ENCODE measurements at regions not wholly inside any gene's neighbourhood (a gene's known extent, or its start where the extent isn't known, plus 50 kb on each side); places are given as distances from the start of the nearest gene placed in this dataset.

- ATAC-seq (no peak), DNase-seq (ENCODE audit: low spot score) (no peak)
- H3K9me2 ChIP-seq (ENCODE audit: insufficient read depth) = no peaks in the 10 kb centered on the region
- no peaks in the 10 kb centered on the region for H3F3A ChIP-seq (replicated peaks; ENCODE audit: low read depth)
- no peak overlapping the region for H3K4me3 Mint-ChIP-seq
- no peaks in the 10 kb centered on the region for H3K4me1 ChIP-seq (ENCODE audit: insufficient read depth)
- no peaks in the 10 kb centered on the region for H3K79me2 ChIP-seq (replicated peaks; ENCODE audit: insufficient read depth)
- H2AFZ ChIP-seq = no peak overlapping the region
- no peak overlapping the region for H3K27ac ChIP-seq (ENCODE audit: low read depth)
- peaks cover 10% of the 10 kb centered on the region for H3K36me3 Mint-ChIP-seq (ENCODE audit: low read depth)
- TF ChIP-seq, protein P1, sequence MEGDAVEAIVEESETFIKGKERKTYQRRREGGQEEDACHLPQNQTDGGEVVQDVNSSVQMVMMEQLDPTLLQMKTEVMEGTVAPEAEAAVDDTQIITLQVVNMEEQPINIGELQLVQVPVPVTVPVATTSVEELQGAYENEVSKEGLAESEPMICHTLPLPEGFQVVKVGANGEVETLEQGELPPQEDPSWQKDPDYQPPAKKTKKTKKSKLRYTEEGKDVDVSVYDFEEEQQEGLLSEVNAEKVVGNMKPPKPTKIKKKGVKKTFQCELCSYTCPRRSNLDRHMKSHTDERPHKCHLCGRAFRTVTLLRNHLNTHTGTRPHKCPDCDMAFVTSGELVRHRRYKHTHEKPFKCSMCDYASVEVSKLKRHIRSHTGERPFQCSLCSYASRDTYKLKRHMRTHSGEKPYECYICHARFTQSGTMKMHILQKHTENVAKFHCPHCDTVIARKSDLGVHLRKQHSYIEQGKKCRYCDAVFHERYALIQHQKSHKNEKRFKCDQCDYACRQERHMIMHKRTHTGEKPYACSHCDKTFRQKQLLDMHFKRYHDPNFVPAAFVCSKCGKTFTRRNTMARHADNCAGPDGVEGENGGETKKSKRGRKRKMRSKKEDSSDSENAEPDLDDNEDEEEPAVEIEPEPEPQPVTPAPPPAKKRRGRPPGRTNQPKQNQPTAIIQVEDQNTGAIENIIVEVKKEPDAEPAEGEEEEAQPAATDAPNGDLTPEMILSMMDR (conservative IDR thresholded peaks at IDR 0.05; ENCODE audit: low read depth in 2 of 2) = no peak
- TF ChIP-seq ZNF331 (CRISPR knock-in tag; IDR thresholded peaks at IDR 0.05; ENCODE audit: low read depth) = no peak
- TF ChIP-seq, protein P2, sequence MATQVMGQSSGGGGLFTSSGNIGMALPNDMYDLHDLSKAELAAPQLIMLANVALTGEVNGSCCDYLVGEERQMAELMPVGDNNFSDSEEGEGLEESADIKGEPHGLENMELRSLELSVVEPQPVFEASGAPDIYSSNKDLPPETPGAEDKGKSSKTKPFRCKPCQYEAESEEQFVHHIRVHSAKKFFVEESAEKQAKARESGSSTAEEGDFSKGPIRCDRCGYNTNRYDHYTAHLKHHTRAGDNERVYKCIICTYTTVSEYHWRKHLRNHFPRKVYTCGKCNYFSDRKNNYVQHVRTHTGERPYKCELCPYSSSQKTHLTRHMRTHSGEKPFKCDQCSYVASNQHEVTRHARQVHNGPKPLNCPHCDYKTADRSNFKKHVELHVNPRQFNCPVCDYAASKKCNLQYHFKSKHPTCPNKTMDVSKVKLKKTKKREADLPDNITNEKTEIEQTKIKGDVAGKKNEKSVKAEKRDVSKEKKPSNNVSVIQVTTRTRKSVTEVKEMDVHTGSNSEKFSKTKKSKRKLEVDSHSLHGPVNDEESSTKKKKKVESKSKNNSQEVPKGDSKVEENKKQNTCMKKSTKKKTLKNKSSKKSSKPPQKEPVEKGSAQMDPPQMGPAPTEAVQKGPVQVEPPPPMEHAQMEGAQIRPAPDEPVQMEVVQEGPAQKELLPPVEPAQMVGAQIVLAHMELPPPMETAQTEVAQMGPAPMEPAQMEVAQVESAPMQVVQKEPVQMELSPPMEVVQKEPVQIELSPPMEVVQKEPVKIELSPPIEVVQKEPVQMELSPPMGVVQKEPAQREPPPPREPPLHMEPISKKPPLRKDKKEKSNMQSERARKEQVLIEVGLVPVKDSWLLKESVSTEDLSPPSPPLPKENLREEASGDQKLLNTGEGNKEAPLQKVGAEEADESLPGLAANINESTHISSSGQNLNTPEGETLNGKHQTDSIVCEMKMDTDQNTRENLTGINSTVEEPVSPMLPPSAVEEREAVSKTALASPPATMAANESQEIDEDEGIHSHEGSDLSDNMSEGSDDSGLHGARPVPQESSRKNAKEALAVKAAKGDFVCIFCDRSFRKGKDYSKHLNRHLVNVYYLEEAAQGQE (IDR thresholded peaks at IDR 0.05; ENCODE audit: unreplicated experiment) = no peak
- TF ChIP-seq EZH2 (IDR thresholded peaks at IDR 0.05; ENCODE audit: low read depth, unreplicated experiment) = no peak
- TF ChIP-seq ETS1 (IDR thresholded peaks at IDR 0.05) = no peak
- TF ChIP-seq JUNB (IDR thresholded peaks at IDR 0.05; ENCODE audit: unreplicated experiment) = no peak
- TF ChIP-seq POLR2AphosphoS5 (IDR thresholded peaks at IDR 0.05; ENCODE audit: low read depth) = no peak
- TF ChIP-seq STAT1 (IDR thresholded peaks at IDR 0.05; ENCODE audit: unreplicated experiment) = no peak
- TF ChIP-seq NANOG (IDR thresholded peaks at IDR 0.05; ENCODE audit: borderline replicate concordance) = no peak
- TF ChIP-seq, protein P3, sequence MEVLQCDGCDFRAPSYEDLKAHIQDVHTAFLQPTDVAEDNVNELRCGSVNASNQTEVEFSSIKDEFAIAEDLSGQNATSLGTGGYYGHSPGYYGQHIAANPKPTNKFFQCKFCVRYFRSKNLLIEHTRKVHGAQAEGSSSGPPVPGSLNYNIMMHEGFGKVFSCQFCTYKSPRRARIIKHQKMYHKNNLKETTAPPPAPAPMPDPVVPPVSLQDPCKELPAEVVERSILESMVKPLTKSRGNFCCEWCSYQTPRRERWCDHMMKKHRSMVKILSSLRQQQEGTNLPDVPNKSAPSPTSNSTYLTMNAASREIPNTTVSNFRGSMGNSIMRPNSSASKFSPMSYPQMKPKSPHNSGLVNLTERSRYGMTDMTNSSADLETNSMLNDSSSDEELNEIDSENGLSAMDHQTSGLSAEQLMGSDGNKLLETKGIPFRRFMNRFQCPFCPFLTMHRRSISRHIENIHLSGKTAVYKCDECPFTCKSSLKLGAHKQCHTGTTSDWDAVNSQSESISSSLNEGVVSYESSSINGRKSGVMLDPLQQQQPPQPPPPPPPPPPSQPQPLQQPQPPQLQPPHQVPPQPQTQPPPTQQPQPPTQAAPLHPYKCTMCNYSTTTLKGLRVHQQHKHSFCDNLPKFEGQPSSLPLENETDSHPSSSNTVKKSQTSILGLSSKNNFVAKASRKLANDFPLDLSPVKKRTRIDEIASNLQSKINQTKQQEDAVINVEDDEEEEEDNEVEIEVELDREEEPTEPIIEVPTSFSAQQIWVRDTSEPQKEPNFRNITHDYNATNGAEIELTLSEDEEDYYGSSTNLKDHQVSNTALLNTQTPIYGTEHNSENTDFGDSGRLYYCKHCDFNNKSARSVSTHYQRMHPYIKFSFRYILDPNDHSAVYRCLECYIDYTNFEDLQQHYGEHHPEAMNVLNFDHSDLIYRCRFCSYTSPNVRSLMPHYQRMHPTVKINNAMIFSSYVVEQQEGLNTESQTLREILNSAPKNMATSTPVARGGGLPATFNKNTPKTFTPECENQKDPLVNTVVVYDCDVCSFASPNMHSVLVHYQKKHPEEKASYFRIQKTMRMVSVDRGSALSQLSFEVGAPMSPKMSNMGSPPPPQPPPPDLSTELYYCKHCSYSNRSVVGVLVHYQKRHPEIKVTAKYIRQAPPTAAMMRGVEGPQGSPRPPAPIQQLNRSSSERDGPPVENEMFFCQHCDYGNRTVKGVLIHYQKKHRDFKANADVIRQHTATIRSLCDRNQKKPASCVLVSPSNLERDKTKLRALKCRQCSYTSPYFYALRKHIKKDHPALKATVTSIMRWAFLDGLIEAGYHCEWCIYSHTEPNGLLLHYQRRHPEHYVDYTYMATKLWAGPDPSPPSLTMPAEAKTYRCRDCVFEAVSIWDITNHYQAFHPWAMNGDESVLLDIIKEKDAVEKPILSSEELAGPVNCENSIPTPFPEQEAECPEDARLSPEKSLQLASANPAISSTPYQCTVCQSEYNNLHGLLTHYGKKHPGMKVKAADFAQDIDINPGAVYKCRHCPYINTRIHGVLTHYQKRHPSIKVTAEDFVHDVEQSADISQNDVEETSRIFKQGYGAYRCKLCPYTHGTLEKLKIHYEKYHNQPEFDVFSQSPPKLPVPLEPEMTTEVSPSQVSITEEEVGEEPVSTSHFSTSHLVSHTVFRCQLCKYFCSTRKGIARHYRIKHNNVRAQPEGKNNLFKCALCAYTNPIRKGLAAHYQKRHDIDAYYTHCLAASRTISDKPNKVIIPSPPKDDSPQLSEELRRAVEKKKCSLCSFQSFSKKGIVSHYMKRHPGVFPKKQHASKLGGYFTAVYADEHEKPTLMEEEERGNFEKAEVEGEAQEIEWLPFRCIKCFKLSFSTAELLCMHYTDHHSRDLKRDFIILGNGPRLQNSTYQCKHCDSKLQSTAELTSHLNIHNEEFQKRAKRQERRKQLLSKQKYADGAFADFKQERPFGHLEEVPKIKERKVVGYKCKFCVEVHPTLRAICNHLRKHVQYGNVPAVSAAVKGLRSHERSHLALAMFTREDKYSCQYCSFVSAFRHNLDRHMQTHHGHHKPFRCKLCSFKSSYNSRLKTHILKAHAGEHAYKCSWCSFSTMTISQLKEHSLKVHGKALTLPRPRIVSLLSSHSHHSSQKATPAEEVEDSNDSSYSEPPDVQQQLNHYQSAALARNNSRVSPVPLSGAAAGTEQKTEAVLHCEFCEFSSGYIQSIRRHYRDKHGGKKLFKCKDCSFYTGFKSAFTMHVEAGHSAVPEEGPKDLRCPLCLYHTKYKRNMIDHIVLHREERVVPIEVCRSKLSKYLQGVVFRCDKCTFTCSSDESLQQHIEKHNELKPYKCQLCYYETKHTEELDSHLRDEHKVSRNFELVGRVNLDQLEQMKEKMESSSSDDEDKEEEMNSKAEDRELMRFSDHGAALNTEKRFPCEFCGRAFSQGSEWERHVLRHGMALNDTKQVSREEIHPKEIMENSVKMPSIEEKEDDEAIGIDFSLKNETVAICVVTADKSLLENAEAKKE (CRISPR knock-in tag; IDR thresholded peaks at IDR 0.05) = no peak
- no peak for TF ChIP-seq ZNF114 (CRISPR knock-in tag; IDR thresholded peaks at IDR 0.05)
- TF ChIP-seq CREB1 (CRISPR knock-in tag; IDR thresholded peaks at IDR 0.05; ENCODE audit: low read depth) = no peak
- TF ChIP-seq EZH2phosphoT487 (IDR thresholded peaks at IDR 0.05; ENCODE audit: unreplicated experiment) = no peak
- H3K27me3 ChIP-seq (ENCODE audit: insufficient read depth) = no peaks in the 10 kb centered on the region
- no peak overlapping the region for H3K27ac Mint-ChIP-seq
- H3K9me3 Mint-ChIP-seq = peaks cover 76% of the 10 kb centered on the region
- H3K36me3 ChIP-seq (ENCODE audit: insufficient read depth) = peaks cover 4% of the 10 kb centered on the region; the same call in 1 of the 2 replicates
- H3K4me2 ChIP-seq = no peak overlapping the region
- no peak overlapping the region for H3K4me3 ChIP-seq
- peaks cover 2% of the 10 kb centered on the region for H3K27me3 Mint-ChIP-seq (ENCODE audit: insufficient read depth, low read depth, poor library complexity)
- H4K20me1 ChIP-seq (replicated peaks; ENCODE audit: insufficient read depth) = no peaks in the 10 kb centered on the region
- no peaks in the 10 kb centered on the region; the same call in 2 of the 3 replicates for H3K4me1 Mint-ChIP-seq
Observed at GRCh38 chr22:47914481-47915097, 1152.1 kb downstream of the TBC1D22A start.

All from GM23338 (cell line).